ENCODE measurements at regions not wholly inside any gene's neighbourhood (a gene's known extent, or its start where the extent isn't known, plus 50 kb on each side); places are given as distances from the start of the nearest gene placed in this dataset.

- H3K4me3 ChIP-seq (ENCODE audit: low read depth, low read length): no peak overlapping the region
- TF ChIP-seq, protein P1, sequence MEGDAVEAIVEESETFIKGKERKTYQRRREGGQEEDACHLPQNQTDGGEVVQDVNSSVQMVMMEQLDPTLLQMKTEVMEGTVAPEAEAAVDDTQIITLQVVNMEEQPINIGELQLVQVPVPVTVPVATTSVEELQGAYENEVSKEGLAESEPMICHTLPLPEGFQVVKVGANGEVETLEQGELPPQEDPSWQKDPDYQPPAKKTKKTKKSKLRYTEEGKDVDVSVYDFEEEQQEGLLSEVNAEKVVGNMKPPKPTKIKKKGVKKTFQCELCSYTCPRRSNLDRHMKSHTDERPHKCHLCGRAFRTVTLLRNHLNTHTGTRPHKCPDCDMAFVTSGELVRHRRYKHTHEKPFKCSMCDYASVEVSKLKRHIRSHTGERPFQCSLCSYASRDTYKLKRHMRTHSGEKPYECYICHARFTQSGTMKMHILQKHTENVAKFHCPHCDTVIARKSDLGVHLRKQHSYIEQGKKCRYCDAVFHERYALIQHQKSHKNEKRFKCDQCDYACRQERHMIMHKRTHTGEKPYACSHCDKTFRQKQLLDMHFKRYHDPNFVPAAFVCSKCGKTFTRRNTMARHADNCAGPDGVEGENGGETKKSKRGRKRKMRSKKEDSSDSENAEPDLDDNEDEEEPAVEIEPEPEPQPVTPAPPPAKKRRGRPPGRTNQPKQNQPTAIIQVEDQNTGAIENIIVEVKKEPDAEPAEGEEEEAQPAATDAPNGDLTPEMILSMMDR (IDR thresholded peaks at IDR 0.05; ENCODE audit: borderline replicate concordance, insufficient read depth, low read depth, low read length): no peak
Observed at GRCh38 chr5:74152136-74152535, 488.4 kb downstream of the ENC1 start.

- no peak overlapping the region for H3K4me3 ChIP-seq (ENCODE audit: low read depth, low read length)
- TF ChIP-seq, protein P1 (IDR thresholded peaks at IDR 0.05; ENCODE audit: borderline replicate concordance, insufficient read depth, low read depth, low read length): no peak
Observed at GRCh38 chr5:74149395-74149794, 491.1 kb downstream of the ENC1 start.

DNA sequence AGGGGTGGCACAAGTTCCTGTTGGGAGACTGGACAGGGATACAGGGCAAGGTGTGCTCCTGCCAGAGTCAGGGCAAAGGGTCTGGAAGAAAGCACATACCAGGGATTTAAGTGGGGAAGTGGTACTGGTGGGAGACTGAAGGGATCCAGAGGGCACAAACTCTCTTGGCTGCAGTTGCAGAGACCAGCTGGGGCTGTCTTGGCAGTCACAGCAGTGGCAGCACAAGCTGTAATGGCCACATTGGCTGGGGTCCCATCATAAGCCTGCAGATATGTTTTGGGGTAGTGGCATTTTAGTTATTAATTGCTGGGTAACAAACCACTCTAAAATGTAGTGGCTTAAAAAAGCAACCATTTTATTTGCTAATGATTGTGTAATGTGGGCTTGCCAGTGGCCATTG lies 492.2 kb downstream of the ENC1 start:
- TF ChIP-seq, protein P1 (IDR thresholded peaks at IDR 0.05; ENCODE audit: borderline replicate concordance, insufficient read depth, low read depth, low read length): no peak
- H3K4me3 ChIP-seq (ENCODE audit: low read depth, low read length): no peak overlapping the region

DNA sequence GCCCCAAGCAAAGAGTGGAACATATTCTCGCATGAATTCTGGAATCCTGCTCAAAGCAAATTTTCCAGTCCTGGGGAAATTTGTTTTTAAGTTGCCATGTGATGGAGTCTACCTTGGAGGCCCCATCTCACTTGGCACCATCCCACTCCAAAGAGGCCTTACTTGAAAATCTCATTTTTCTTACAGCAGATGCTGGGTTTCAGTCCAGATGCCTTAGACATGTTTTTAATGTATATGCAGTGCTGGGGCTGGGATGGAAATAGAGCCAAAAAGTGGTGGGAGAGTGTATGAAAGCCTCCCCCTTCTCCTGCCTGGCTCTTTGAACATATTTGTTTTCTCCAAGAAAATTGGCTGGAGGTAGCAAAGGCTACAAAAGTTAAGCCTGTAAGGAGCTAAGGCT lies 493.7 kb downstream of the ENC1 start:
- TF ChIP-seq, protein P1 (IDR thresholded peaks at IDR 0.05; ENCODE audit: borderline replicate concordance, insufficient read depth, low read depth, low read length): no peak
- H3K4me3 ChIP-seq (ENCODE audit: low read depth, low read length): no peak overlapping the region

DNA sequence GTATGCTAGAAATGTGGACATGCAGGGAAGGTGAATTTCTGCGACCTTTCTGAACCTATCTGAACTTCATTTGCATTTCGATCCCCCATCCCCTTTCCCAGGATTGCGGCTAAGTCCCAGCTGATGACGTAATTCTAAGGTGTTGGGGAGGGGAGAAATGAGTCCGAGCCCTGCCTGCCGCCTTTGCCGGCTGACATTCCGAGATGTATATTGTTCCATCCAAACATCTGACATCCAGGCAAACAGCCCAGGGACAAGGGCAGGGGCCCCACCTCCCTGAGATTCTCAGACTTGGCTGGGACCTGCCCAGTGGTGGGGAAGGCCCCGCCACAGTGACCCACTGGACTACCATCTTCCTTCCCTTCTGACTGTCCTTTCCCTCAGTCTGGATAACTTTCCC lies 494.6 kb downstream of the ENC1 start:
- no peak overlapping the region for H3K4me3 ChIP-seq (ENCODE audit: low read depth, low read length)
- TF ChIP-seq, protein P1 (IDR thresholded peaks at IDR 0.05; ENCODE audit: borderline replicate concordance, insufficient read depth, low read depth, low read length): no peak

DNA sequence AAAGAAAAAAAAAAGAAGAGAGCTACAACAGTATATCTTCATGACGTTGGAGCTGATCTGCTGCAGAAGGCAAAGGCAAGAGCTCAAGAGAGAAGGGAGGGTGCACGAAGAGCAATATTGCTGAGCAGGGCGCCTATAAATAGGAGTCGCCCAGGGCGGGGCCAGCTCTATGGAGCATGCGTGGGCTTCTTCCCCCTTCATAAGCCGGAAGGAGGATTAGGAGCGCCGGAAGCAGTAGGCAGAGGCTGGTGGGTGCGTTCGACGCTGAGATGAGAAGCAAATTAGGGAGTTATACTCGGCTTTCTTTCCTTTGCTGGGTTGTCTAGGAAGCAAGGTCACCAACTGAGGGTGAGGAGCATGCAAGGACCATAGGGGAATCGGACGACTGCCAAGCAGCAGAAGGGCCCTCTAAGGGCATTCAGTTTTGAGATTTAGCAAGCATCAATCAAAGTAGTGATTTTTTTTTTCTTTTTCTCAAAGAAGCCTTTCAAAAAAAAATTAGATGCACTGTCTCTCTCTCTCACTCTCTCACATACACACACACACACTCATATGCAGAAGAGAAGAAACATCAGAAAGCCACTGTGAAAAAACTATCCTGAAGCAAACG lies 496.7 kb downstream of the ENC1 start:
- TF ChIP-seq, protein P1 (IDR thresholded peaks at IDR 0.05; ENCODE audit: borderline replicate concordance, insufficient read depth, low read depth, low read length): no peak

GRCh38 chr5:74143151-74143550 lies 497.4 kb downstream of the ENC1 start:
- TF ChIP-seq, protein P1 (IDR thresholded peaks at IDR 0.05; ENCODE audit: borderline replicate concordance, insufficient read depth, low read depth, low read length): no peak

More for the DNA sequence above, 496.7 kb downstream of the ENC1 start:
- H3K4me3 ChIP-seq (ENCODE audit: low read depth, low read length): no peak overlapping the region

More at GRCh38 chr5:74143151-74143550, 497.4 kb downstream of the ENC1 start:
- no peak overlapping the region for H3K4me3 ChIP-seq (ENCODE audit: low read depth, low read length)
